Panc1 (cell line): ENCODE measurements at regions not wholly inside any gene's neighbourhood (a gene's known extent, or its start where the extent isn't known, plus 50 kb on each side); places are given as distances from the start of the nearest gene placed in this dataset.

Experiments used
- ATAC-seq: fragments of 200-7000 bp; cut with Tn5 transposase; 2 replicates; pipeline ENCODE4 v1.9.1; 2020; ENCODE audit warnings: mild to moderate bottlenecking, moderate library complexity
- BruUV-seq: library from RNA; stranded (reverse); fragments of 400-500 nt; replicated peaks from 2 replicates; lab custom pipeline; 2021; lab: Mats Ljungman, UMichigan
- CTCF ChIA-PET: fragments of 300-600 bp; sonication (Branson Sonifier 250); formaldehyde crosslinking; loops from one replicate; lab custom pipeline; 2022; ENCODE audit warnings: antibody characterized with exemption; lab: Charles Lee
- POLR2A ChIA-PET: fragments of 300-600 bp; sonication (Branson Sonifier 250); formaldehyde crosslinking; loops from one replicate; lab custom pipeline; 2022; ENCODE audit warnings: antibody characterized with exemption; lab: Charles Lee
- DNase-seq: peaks from one replicate; pipeline ENCODE4 v3.0.0-alpha.2; 2010; ENCODE audit warnings: low read depth, low spot score
- H3K27ac ChIP-seq: 2 replicates; pipeline ENCODE4 v1.5.1; 2011; ENCODE audit warnings: mild to moderate bottlenecking, low read length, inconsistent platforms
- H3K27me3 ChIP-seq: fragments of 200-500 bp; sonication (Bioruptor generic); 2 replicates; pipeline ENCODE4 v1.6.0; 2014; ENCODE audit warnings: low read length, inconsistent platforms; ENCODE audit not compliant: control insufficient read depth, insufficient read depth
- H3K36me3 ChIP-seq: fragments of 200-500 bp; sonication (Bioruptor generic); 2 replicates; pipeline ENCODE4 v1.5.1; 2014; ENCODE audit warnings: inconsistent platforms, mild to moderate bottlenecking, low read length, moderate library complexity; ENCODE audit not compliant: control insufficient read depth, insufficient read depth
- H3K4me1 ChIP-seq: 2 replicates; pipeline ENCODE4 v1.5.1; 2011; ENCODE audit warnings: inconsistent platforms, mild to moderate bottlenecking, low read length, moderate library complexity; ENCODE audit not compliant: control insufficient read depth, insufficient read depth
- H3K4me3 ChIP-seq, 2 experiments: 2 replicates each; pipeline ENCODE4 v1.5.1; 2011 to 2012; ENCODE audit warnings: low read depth in 2 of 2, low read length in 2 of 2, mild to moderate bottlenecking in 2 of 2, inconsistent platforms in 1 of 2, moderate library complexity in 1 of 2
- H3K9me3 ChIP-seq: fragments of 200-500 bp; sonication (Bioruptor generic); 2 replicates; pipeline ENCODE4 v1.5.1; 2014; ENCODE audit warnings: low read depth, mild to moderate bottlenecking, inconsistent platforms, low read length, moderate library complexity; ENCODE audit not compliant: control insufficient read depth, insufficient read depth
- CTCF ChIP-seq: fragments of 450-650 bp; IDR thresholded peaks from 2 replicates; pipeline ENCODE4 v1.5.1; 2017; ENCODE audit warnings: mild to moderate bottlenecking
- POLR2AphosphoS5 ChIP-seq: IDR thresholded peaks from 2 replicates; pipeline ENCODE4 v1.6.1; 2012; ENCODE audit warnings: mild to moderate bottlenecking, low read depth, low read length, moderate library complexity
- SIN3A ChIP-seq: IDR thresholded peaks from 2 replicates; pipeline ENCODE4 v1.6.1; 2012; ENCODE audit warnings: low read depth, mild to moderate bottlenecking, low read length, moderate library complexity, borderline replicate concordance; ENCODE audit not compliant: insufficient read depth
- TCF7L2 ChIP-seq: IDR thresholded peaks from 2 replicates; pipeline ENCODE4 v1.6.1; 2011; ENCODE audit warnings: mild to moderate bottlenecking, low read depth, low read length, inconsistent platforms
- in situ Hi-C: cut with HindIII; loops from 2 replicates; pipeline ENCODE4 v1.10.0; 2016; ENCODE audit warnings: low sequenced_read_pairs, low pct_unique_long_range_greater_than_20kb
- intact Hi-C: fragments of 100-400 bp; cut with micrococcal nuclease; formaldehyde crosslinking; loops from one replicate; pipeline ENCODE4 v1.10.0; 2022; ENCODE audit not compliant: unreplicated experiment
- TF ChIP-seq, protein P1 (sequence below), 2 experiments: IDR thresholded peaks; 2 replicates each; pipeline ENCODE4 v1.6.1; 2011 to 2012; ENCODE audit warnings: low read depth in 2 of 2, control low read depth in 1 of 2, low read length in 1 of 2, mild to moderate bottlenecking in 1 of 2, moderate library complexity in 1 of 2; ENCODE audit not compliant: insufficient read depth in 1 of 2

- no peak for TF ChIP-seq CTCF
- TF ChIP-seq TCF7L2: no peak
- TF ChIP-seq POLR2AphosphoS5: no peak
Measured at GRCh38 chr16:8203101-8203500, 387.2 kb downstream of the TMEM114 start.

GRCh38 chr16:8200839-8201238 lies 389.5 kb downstream of the TMEM114 start:
- in situ Hi-C loops (no loop called here), intact Hi-C loops (no loop called here)
- DNase-seq (no peak), ATAC-seq (no peak)
- Histone ChIP-seq H3K36me3 (no peaks in the 10 kb centered on the region), H3K9me3 (no peaks in the 10 kb centered on the region), H3K4me1 (no peaks in the 10 kb centered on the region), H3K4me3 (no peak overlapping the region), H3K27me3 (no peaks in the 10 kb centered on the region), H3K27ac (no peak overlapping the region)
- ChIA-PET CTCF (no interaction called here), POLR2A (no interaction called here)
- no peak for TF ChIP-seq TCF7L2
- no peak for TF ChIP-seq SIN3A
- TF ChIP-seq POLR2AphosphoS5: no peak
- TF ChIP-seq, protein P1, sequence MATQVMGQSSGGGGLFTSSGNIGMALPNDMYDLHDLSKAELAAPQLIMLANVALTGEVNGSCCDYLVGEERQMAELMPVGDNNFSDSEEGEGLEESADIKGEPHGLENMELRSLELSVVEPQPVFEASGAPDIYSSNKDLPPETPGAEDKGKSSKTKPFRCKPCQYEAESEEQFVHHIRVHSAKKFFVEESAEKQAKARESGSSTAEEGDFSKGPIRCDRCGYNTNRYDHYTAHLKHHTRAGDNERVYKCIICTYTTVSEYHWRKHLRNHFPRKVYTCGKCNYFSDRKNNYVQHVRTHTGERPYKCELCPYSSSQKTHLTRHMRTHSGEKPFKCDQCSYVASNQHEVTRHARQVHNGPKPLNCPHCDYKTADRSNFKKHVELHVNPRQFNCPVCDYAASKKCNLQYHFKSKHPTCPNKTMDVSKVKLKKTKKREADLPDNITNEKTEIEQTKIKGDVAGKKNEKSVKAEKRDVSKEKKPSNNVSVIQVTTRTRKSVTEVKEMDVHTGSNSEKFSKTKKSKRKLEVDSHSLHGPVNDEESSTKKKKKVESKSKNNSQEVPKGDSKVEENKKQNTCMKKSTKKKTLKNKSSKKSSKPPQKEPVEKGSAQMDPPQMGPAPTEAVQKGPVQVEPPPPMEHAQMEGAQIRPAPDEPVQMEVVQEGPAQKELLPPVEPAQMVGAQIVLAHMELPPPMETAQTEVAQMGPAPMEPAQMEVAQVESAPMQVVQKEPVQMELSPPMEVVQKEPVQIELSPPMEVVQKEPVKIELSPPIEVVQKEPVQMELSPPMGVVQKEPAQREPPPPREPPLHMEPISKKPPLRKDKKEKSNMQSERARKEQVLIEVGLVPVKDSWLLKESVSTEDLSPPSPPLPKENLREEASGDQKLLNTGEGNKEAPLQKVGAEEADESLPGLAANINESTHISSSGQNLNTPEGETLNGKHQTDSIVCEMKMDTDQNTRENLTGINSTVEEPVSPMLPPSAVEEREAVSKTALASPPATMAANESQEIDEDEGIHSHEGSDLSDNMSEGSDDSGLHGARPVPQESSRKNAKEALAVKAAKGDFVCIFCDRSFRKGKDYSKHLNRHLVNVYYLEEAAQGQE (IDR thresholded peaks at IDR 0.05; ENCODE audit: insufficient read depth in 1 of 2, low read depth in 2 of 2, low read length in 1 of 2): no peak
- no peak for TF ChIP-seq CTCF
- BruUV-seq: no TSS peak

More at GRCh38 chr16:8203101-8203500, 387.2 kb downstream of the TMEM114 start:
- Histone ChIP-seq H3K9me3 (no peaks in the 10 kb centered on the region), H3K4me1 (no peaks in the 10 kb centered on the region), H3K27ac (no peak overlapping the region), H3K27me3 (no peaks in the 10 kb centered on the region), H3K4me3 (no peak overlapping the region), H3K36me3 (no peaks in the 10 kb centered on the region)
- no TSS peak for BruUV-seq
- CTCF ChIA-PET: no interaction called here
- DNase-seq (no peak), ATAC-seq (no peak)
- in situ Hi-C loops (no loop called here), intact Hi-C loops (no loop called here)
- POLR2A ChIA-PET: no interaction called here
